ENCODE measurements at regions not wholly inside any gene's neighbourhood (a gene's known extent, or its start where the extent isn't known, plus 50 kb on each side); places are given as distances from the start of the nearest gene placed in this dataset.

DNA sequence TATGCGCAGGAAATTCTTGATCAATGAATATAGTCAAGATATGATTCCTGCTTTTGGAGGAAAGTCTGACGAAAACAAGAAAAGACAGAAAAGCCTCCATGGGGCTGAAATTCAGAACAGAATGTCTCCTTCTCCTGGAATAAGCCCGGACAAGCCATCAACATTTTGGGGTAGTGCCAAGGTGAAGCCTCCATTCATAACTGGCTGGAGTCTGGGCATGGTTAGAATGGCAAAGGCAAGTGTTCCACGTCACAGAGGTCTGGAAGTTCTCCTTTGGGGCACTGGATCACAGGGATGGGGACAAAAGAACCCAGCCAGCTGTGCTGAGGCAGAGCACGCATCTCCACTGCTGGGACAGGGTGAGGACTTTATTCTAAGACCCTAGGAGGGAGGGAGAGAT, 505.7 kb downstream of the CMPK2 start:
- no peak for DNase-seq

DNA sequence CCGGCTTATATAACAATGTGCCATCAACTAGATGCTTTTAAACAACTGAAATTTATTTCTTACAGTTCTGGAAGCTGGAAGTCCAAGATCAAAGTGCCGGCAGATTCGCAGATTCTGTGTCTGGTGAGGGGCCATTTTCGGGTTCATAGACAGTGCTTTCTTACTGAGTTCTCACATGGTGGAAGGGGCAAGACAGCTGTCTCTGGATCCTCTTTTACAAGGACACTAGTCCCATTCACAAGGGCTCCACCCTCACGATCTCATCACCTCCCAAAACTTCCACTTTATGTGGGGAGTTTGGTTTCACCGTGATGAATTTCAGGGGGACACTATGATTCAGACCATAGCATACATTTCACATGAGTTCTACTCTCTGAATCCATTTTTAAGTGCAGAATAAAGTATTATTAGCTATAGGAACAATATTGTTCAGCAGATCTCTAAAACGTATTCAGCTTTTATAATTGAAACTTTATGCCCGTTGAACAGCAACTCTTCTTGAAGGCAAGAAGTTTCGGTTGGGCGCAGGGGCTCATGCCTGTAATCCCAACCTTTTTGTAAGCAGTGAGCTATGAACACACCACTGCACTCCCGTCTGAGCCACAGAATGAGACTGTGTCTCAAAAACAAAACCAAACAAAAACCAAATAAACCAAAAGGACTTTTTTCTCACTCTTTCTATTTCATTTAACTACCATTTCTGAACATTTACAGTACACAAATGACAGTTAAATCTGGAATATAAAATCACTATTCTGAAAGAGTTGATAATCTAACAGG, 502.8 kb downstream of the CMPK2 start:
- DNase-seq = no peak

GRCh38 chr2:6368281-6368680, 497.4 kb downstream of the CMPK2 start:
- no peak for DNase-seq

- DNase-seq = no peak
Observed at GRCh38 chr2:6369266-6369665, 496.4 kb downstream of the CMPK2 start.

- no peak for DNase-seq
Observed at GRCh38 chr2:6370753-6371551, 494.8 kb downstream of the CMPK2 start.

- DNase-seq = no peak
Observed at GRCh38 chr2:6372317-6372901, 493.3 kb downstream of the CMPK2 start.

GRCh38 chr2:6381326-6381725, 484.4 kb downstream of the CMPK2 start:
- DNase-seq = no peak

DNA sequence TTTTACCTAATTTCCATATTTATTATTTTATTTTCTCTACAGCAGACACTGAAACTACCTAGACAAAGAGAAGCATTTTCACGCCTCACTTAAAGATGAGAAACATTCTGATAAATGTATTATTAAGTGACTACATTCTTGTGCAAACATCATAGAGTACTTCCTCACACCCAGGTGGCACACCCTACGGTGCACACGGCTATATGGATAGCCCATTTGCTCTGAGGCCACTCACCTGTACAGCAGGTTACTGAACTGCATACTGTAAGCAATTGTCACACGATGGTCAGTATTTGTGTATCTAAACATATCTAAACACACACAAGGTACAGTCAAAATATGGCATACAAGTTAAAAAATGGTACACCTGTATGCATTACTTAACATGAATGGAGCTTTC, 481.4 kb downstream of the CMPK2 start:
- no peak for DNase-seq

DNA sequence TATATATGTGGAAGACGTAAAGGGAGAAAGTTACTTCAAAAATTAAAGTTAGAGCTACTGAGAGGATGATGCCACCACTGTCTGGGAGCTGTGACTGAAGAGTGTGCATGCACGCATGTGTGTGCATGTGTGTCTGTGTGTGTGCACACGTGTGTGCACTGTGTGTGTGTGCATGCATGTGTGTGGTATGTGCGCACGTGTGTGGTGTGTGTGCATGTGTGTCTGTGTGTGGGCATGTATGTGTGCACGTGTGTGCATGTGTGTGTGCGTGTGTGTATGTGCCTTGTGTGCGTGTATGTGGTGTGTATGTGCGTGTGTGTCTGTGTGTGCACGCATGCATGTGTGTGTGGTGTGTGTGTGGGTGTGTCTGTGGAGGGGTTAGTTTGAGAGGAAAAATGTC, 473.4 kb downstream of the CMPK2 start:
- DNase-seq = no peak

DNA sequence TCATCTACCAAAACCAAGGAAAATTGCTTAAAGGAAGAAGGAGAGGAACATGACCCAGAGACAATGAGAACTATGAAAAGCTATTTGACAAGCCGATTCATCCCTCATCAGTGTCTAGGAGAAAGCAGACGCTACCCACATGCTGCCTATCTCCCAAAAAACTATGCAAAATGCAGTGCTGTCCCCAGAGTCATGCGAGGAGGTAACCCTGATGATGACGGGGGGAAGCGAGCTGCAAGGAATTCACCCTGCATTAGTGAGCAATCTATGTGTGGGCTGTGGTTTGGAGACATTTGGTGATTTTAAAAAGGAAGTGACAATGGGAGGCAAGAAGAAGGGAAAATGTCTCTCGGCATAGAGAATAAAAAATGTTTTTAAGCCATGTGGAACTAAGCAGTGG, 472.7 kb downstream of the CMPK2 start:
- DNase-seq = no peak

- DNase-seq = no peak
Observed at GRCh38 chr2:6393819-6394218, 471.9 kb downstream of the CMPK2 start.

DNA sequence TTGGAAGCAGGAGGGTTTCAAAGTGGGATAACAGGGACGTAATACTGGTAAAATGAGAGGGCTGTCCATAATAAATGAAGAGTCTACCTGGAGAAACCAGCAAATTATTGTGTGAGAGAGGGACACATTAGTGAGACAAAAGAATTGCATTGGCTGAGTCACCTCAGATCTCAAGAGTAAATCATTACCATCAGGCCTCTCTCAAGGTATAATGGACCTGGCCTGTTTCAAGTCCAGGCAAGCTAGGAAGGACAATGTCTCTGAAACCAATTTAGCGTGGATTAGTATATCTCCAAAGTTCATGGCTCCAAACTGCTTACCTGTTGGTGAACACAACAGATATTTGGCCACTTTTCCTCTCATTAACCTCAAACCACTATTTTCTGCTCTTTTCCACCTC, 471.4 kb downstream of the CMPK2 start:
- DNase-seq = no peak

DNA sequence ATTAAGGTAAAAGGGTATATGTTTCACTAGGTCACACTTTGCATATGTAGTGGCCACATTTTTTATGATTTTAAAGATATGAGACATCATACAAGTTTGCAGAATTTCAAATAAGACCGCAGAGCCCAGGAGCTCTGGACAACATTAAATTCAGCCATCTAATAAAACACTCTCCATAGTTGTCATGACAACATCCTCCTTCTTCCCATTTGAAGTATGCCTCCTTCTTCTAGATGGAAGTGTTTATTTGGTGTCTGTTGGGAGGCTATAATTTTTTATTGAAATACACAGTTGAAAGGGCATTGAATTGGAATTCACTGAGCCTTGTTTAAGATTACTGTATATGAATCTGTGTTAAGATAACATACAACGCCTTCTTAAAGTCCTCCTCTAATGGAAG, 467.3 kb downstream of the CMPK2 start:
- DNase-seq = peak; percentile 11

GRCh38 chr2:6401301-6401700, 464.4 kb downstream of the CMPK2 start:
- no peak for DNase-seq

DNA sequence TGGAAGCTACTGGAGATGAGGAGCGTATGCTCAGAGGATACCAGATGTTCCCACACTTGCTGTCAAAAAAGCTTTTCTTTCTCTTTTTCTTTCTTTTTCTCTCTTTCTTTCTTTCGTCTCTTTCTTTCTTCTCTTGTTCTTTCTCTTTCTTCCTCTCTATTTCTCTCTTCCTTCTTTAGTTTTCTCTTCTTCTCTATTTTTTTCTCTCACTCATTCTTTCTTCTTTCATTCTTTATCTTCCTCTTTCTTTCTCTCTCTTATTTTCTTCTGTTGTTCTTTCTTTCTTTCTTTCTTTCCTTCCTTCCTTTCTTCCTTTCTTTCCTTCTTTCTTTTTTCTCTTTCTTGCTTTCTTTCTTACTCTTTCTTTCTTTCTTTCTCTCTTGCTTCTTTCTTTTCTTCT, 457.6 kb downstream of the CMPK2 start:
- no peak for DNase-seq

- DNase-seq = no peak
Observed at GRCh38 chr2:6410313-6410712, 455.4 kb downstream of the CMPK2 start.

DNA sequence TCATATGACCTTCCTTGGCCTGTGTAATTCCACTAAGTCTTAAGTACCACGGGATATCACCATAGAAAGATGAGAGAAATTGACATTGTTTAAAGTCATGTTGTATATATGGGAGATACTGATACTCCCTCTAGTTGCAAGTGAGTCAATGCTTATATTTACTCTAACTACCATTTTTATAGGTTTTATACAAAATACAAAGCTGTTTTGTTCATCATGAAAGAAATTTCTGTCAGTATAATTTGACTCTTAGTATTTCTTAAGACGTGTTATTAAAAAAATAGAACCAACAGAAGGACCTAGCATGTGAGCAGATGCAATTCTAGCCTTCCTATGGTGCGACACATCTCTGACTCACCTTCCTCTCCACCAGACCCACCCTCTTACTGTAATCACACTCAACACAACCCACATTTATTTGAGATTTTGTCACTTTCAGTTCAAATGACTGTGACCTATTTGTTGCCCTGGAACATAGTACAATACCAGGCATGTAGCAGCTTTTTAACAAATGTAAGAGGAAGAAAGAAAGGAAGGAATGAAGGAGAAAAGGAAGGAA, 453.1 kb downstream of the CMPK2 start:
- no peak for DNase-seq

GRCh38 chr2:6417050-6417449, 448.7 kb downstream of the CMPK2 start:
- peak; percentile 57 for DNase-seq

GRCh38 chr2:6418291-6418690, 447.4 kb downstream of the CMPK2 start:
- DNase-seq = no peak

- DNase-seq = no peak
Observed at GRCh38 chr2:6421138-6421730, 444.5 kb downstream of the CMPK2 start.

DNA sequence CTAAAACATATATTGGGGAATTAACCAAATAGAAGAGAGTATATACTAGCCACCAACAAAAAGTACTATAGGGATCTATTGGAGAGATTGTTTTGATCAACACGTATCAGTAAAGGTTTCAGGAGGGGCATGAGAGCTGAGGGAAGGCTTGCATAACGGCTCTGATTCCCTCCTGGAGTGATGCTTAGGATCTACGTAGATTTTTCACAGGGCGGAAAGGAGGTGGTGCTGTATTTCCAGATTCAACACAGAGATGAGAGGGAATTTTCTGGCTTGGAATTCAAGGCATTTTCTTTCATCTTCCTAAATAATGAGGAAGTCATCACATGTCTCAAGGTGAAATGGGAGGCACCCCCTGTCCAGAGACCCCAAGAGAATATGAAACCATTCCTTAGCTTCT, 443.8 kb downstream of the CMPK2 start:
- DNase-seq = no peak

DNA sequence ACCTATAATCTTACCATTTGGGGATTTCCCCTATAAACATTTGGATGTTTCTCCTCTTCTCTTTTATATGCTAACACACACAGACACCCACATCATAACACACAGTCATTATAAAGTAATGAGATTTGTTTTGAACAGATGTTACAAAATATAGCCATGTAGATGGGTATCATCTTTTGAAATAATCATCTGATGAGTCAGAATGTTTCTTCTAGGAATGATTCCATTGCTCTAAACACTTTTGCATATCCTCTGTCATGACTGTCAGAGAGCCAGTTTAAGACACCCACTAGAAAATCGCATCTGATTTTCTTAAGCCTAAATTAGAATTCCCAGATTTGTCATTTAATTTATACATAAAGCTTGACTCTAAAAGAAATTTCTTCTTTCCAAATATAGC, 442.6 kb downstream of the CMPK2 start:
- no peak for DNase-seq

DNA sequence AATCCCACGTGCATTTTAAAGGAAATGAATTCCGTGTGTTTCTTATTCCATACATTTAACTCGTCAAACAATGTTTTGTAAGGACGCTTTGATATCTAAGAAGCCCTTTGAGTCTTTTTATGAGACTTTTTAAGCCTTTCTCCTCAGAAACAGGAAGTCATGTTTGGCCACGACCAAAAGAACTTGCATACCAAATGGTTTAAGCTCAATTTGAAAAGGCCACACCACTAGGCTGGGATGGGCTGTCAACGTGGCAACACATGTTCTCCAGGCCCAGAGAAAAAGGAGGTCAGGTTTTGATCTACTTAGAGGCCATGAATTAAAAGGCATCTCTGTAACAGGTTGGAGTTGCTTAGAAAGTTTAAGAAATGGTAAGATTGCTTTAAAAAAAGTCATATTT, 441.8 kb downstream of the CMPK2 start:
- no peak for DNase-seq

All from DMS79 treated with DMSO at 0.1 percent for 48 hours (cell line).